K562 (cell line): ENCODE measurements at regions not wholly inside any gene's neighbourhood (a gene's known extent, or its start where the extent isn't known, plus 50 kb on each side); places are given as distances from the start of the nearest gene placed in this dataset.

Experiments
- ATAC-seq: fragments of 200-7000 bp; cut with Tn5 transposase; 3 replicates; pipeline ENCODE4 v1.9.1; 2020; ENCODE audit warnings: moderate library complexity
- BruUV-seq: library from RNA; stranded (reverse); fragments of 400-500 nt; replicated peaks from 2 replicates; lab custom pipeline; 2021; lab: Mats Ljungman, UMichigan
- CTCF ChIA-PET: fragments of 300-600 bp; formaldehyde crosslinking; extraction: SDS; loops from one replicate; lab custom pipeline; 2021; ENCODE audit warnings: low intra/inter-chr PET ratio; lab: Yijun Ruan, JAX
- POLR2A ChIA-PET: fragments of 300-600, 350-650 bp; sonication (Branson Sonifier 250); formaldehyde crosslinking; extraction: SDS; loops from one replicate; lab custom pipeline; 2021; ENCODE audit warnings: antibody characterized with exemption, inconsistent platforms; lab: Yijun Ruan, JAX
- DNase-seq, 4 experiments: peaks; one replicate each; pipeline versions ENCODE4 v3.0.0 to v3.0.0-alpha.2; 2011 to 2018; ENCODE audit warnings: low spot score in 3 of 4, mixed read lengths in 3 of 4; ENCODE audit errors: extremely low read depth in 1 of 4
- FAIRE-seq: peaks from 2 replicates; lab custom pipeline; 2011; peaks lifted over from hg19 to GRCh38; lab: Jason Lieb, UNC
- H2AFZ ChIP-seq: 2 replicates; pipeline ENCODE4 v1.6.0; 2011; ENCODE audit warnings: low read depth, low read length, control low read depth, inconsistent platforms
- H3K27ac ChIP-seq: fragments of 200-600 bp; 3 replicates; pipeline ENCODE4 v1.8.0; 2011; ENCODE audit warnings: low read depth, mild to moderate bottlenecking, control low read depth, inconsistent platforms, low read length, moderate library complexity, mixed read lengths; ENCODE audit errors: extremely low read depth
- H3K27me3 ChIP-seq, 2 experiments: fragments of 300-600 bp in 1 of 2; 2 replicates in 1 of 2; 3 replicates in 1 of 2; pipeline versions ENCODE4 v1.6.0 to v1.8.0; 2011; ENCODE audit warnings: inconsistent platforms in 2 of 2, low read length in 2 of 2, mild to moderate bottlenecking in 1 of 2, mixed read lengths in 1 of 2, moderate library complexity in 1 of 2; ENCODE audit not compliant: control insufficient read depth in 2 of 2, insufficient read depth in 2 of 2
- H3K36me3 ChIP-seq: fragments of 300-600 bp; 3 replicates; pipeline ENCODE4 v1.8.0; 2011; ENCODE audit warnings: mild to moderate bottlenecking, low read length, inconsistent platforms; ENCODE audit not compliant: control insufficient read depth, insufficient read depth
- H3K4me1 ChIP-seq, 2 experiments: fragments of 200-600 bp in 1 of 2; replicated peaks in 1 of 2; 2 replicates in 1 of 2; 3 replicates in 1 of 2; pipeline versions ENCODE4 v1.5.1 to v1.8.0; 2011; ENCODE audit warnings: inconsistent platforms in 2 of 2, low read length in 2 of 2, mild to moderate bottlenecking in 1 of 2, mixed read lengths in 1 of 2, moderate library complexity in 1 of 2; ENCODE audit not compliant: control insufficient read depth in 2 of 2, insufficient read depth in 2 of 2
- H3K4me2 ChIP-seq: 2 replicates; pipeline ENCODE4 v1.6.1; 2011; ENCODE audit warnings: low read length, control low read depth, inconsistent platforms, mixed read lengths; ENCODE audit not compliant: insufficient read depth
- H3K4me3 ChIP-seq: fragments of 200-600 bp; sonication (generic), shearing (Covaris generic); 2 replicates; pipeline ENCODE4 v1.5.1; 2016; ENCODE audit warnings: control low read depth, inconsistent platforms
- H3K79me2 ChIP-seq: fragments of 200-600 bp; 3 replicates; pipeline ENCODE4 v1.8.0; 2011; ENCODE audit warnings: low read length, inconsistent platforms; ENCODE audit not compliant: control insufficient read depth, insufficient read depth
- H3K9ac ChIP-seq, 2 experiments: 2 replicates each; pipeline versions ENCODE4 v1.6.0 to v1.6.1; 2011; ENCODE audit warnings: low read depth in 2 of 2, low read length in 2 of 2, control low read depth in 1 of 2, inconsistent platforms in 1 of 2, mild to moderate bottlenecking in 1 of 2, mixed read lengths in 1 of 2; ENCODE audit not compliant: insufficient read depth in 1 of 2
- H3K9me1 ChIP-seq: one replicate; pipeline ENCODE4 v1.6.0; 2011; ENCODE audit warnings: inconsistent platforms, mild to moderate bottlenecking, low read length, moderate library complexity; ENCODE audit not compliant: control insufficient read depth, insufficient read depth
- H3K9me3 ChIP-seq: replicated peaks from 2 replicates; pipeline ENCODE4 v1.5.1; 2011; ENCODE audit warnings: low read depth, low read length, inconsistent platforms; ENCODE audit not compliant: control insufficient read depth, insufficient read depth
- H4K20me1 ChIP-seq: replicated peaks from 2 replicates; pipeline ENCODE4 v1.6.1; 2011; ENCODE audit warnings: low read length, inconsistent platforms, mixed read lengths; ENCODE audit not compliant: control insufficient read depth, insufficient read depth
- C11orf30 ChIP-seq: fragments of 450-650 bp; IDR thresholded peaks from 2 replicates; pipeline ENCODE4 v1.6.1; 2016; ENCODE audit warnings: low read depth, mild to moderate bottlenecking
- EGR1 ChIP-seq: fragments of 450-650 bp; conservative IDR thresholded peaks from 2 replicates; pipeline ENCODE4 v1.6.1; 2017; ENCODE audit warnings: mild to moderate bottlenecking
- KAT7 ChIP-seq: sonication (generic); formaldehyde crosslinking; IDR thresholded peaks from 2 replicates; pipeline ENCODE4 v1.8.0; 2022; ENCODE audit warnings: missing genetic modification reagents, mild to moderate bottlenecking, borderline replicate concordance
- KLF6 ChIP-seq: fragments of 250-450 bp; sonication (Bioruptor Pico); IDR thresholded peaks from 2 replicates; pipeline ENCODE4 v1.4.0; 2020; ENCODE audit warnings: mild to moderate bottlenecking, moderate library complexity, borderline replicate concordance
- MTA3 ChIP-seq: fragments of 450-650 bp; formaldehyde crosslinking; IDR thresholded peaks from 2 replicates; pipeline ENCODE4 v1.6.1; 2017; ENCODE audit warnings: mild to moderate bottlenecking, borderline replicate concordance
- NR1H2 ChIP-seq: sonication (generic); formaldehyde crosslinking; IDR thresholded peaks from 2 replicates; pipeline ENCODE4 v1.4.0; 2020; ENCODE audit warnings: mild to moderate bottlenecking, missing genetic modification reagents
- ZBTB11 ChIP-seq, 3 experiments: fragments of 200-800 bp in 1 of 3; fragments of 250-450 bp in 1 of 3; fragments of 450-650 bp in 1 of 3; sonication (Bioruptor Pico) in 1 of 3; sonication (Bioruptor generic) in 1 of 3; formaldehyde crosslinking in 1 of 3; IDR thresholded peaks; 2 replicates each; pipeline versions ENCODE4 v1.6.1 to v1.8.0; 2016 to 2022; ENCODE audit warnings: mild to moderate bottlenecking in 2 of 3, missing genetic modification characterization in 2 of 3, missing compliant biosample characterization in 1 of 3, moderate library complexity in 1 of 3
- ZC3H8 ChIP-seq: fragments of 450-650 bp; IDR thresholded peaks from 2 replicates; pipeline ENCODE4 v1.6.1; 2017
- ZNF41 ChIP-seq: fragments of 250-450 bp; sonication (Bioruptor Pico); conservative IDR thresholded peaks from 2 replicates; pipeline ENCODE4 v1.4.0; 2020; ENCODE audit warnings: mild to moderate bottlenecking
- ZNF766 ChIP-seq: fragments of 200-800 bp; sonication (Bioruptor generic); conservative IDR thresholded peaks from 2 replicates; pipeline ENCODE4 v1.6.1; 2016; ENCODE audit warnings: missing genetic modification characterization, missing compliant biosample characterization
- WGBS: fragments of 100-300 bp; shearing (Covaris generic); methylation state at CpG from one replicate; pipeline ENCODE4 v1.1.6; 2016; ENCODE audit warnings: low coverage, mixed read lengths; ENCODE audit not compliant: insufficient coverage; ENCODE audit errors: missing lambda C conversion rate; 5-methylcytosine and 5-hydroxymethylcytosine counted together
- in situ Hi-C: fragments of 300-500 bp; cut with MboI; formaldehyde crosslinking; loops from 4 replicates; pipeline ENCODE4 v1.15.0; 2018; ENCODE audit warnings: inconsistent platforms, mixed read lengths
- intact Hi-C: fragments of 100-400 bp; cut with micrococcal nuclease; formaldehyde crosslinking; loops from 2 replicates; pipeline ENCODE4 v1.14.2; 2022
- TF ChIP-seq, protein P1 (sequence below), 2 experiments: fragments of 200-800 bp in 1 of 2; sonication (Bioruptor generic) in 1 of 2; sonication (generic) in 1 of 2; formaldehyde crosslinking in 1 of 2; IDR thresholded peaks in 1 of 2; conservative IDR thresholded peaks in 1 of 2; 2 replicates each; pipeline versions ENCODE4 v1.5.0 to v1.6.1; 2016 to 2020; ENCODE audit warnings: missing compliant biosample characterization in 1 of 2, missing genetic modification characterization in 1 of 2, missing genetic modification reagents in 1 of 2

DNA sequence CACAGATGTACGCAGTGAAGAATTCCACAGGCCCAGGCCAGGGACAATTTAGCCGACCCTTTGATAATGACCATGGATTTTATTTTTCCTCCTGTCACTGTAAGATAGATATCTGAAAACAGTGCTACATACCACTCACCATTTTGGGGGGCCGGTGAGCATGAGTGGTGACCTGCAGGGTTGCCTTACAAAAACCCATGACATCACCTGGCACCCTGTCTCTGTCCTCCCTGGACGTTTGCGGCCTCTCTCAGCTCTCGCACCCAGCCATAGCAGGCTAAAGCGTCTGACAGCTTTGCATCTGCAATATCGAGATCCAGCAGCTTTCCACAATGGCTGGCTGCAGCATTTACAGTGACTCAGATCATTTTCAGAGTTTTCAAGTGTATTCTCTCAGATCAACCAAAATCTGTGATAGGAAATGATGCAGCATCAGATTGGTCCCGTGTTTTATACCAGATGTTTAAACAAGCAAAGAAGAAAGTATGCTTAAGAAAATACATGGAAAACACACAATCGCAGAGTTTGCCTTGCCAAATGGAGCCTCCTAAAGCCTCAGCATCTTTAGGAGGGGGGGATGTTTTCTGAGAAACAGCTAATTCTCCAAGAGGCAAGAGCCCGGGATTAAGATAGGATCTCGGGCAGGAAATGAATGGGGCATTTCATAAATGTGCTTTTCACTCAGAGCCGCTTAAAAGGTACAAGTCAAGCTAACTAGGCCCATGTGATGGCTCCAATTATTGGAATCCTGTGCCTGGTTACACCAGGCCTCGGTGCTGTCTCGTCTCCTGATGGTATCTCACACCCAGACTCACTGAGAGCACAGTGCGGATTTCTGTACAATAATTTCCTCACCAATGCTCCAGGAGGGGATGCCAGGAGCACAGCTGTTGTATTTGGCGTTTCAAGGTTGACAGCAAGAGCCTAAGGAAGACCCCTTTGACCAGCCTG, 257.3 kb downstream of the XXYLT1 start:
- ChIA-PET POLR2A (no interaction called here), CTCF (no interaction called here)
- Histone ChIP-seq H3K27ac (no peak overlapping the region), H2AFZ (no peak overlapping the region), H3K27me3 (peaks cover 18 to 72% of the 10 kb centered on the region in 2 experiments; a peak in 4 of 5 replicates), H3K9ac (no peak overlapping the region), H3K4me3 (no peak overlapping the region), H3K9me1 (no peaks in the 10 kb centered on the region), H3K9me3 (no peaks in the 10 kb centered on the region), H3K36me3 (no peaks in the 10 kb centered on the region), H3K4me1 (no peaks in the 10 kb centered on the region), H4K20me1 (no peaks in the 10 kb centered on the region), H3K79me2 (no peaks in the 10 kb centered on the region), H3K4me2 (no peak overlapping the region)
- TF ChIP-seq ZNF766 (CRISPR knock-in tag) (no peak), NR1H2 (CRISPR knock-in tag) (no peak), KAT7 (CRISPR knock-in tag) (no peak), MTA3 (no peak), C11orf30 (no peak), EGR1 (no peak), KLF6 (no peak), ZBTB11 (CRISPR knock-in tag; IDR thresholded peaks at IDR 0.05) (no peak), ZNF41 (CRISPR knock-in tag) (no peak), ZC3H8 (no peak)
- TF ChIP-seq, protein P1, sequence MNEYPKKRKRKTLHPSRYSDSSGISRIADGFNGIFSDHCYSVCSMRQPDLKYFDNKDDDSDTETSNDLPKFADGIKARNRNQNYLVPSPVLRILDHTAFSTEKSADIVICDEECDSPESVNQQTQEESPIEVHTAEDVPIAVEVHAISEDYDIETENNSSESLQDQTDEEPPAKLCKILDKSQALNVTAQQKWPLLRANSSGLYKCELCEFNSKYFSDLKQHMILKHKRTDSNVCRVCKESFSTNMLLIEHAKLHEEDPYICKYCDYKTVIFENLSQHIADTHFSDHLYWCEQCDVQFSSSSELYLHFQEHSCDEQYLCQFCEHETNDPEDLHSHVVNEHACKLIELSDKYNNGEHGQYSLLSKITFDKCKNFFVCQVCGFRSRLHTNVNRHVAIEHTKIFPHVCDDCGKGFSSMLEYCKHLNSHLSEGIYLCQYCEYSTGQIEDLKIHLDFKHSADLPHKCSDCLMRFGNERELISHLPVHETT (CRISPR knock-in tag; conservative IDR thresholded peaks at IDR 0.05 in 1 of 2, IDR thresholded peaks at IDR 0.05 in 1 of 2) = no peak
- 4% methylated on average over 16 of the region's 17 CpGs for WGBS
- FAIRE-seq (no peak), DNase-seq (no peak), ATAC-seq (no peak)
- no TSS peak for BruUV-seq
- intact Hi-C loops = no loop called here
- in situ Hi-C loops = no loop called here
